Pons (tissue), 1 donor: ENCODE measurements at regions not wholly inside any gene's neighbourhood (a gene's known extent, or its start where the extent isn't known, plus 50 kb on each side); places are given as distances from the start of the nearest gene placed in this dataset.
"Not testable (repeated sequence)": the region's sequence is repeated elsewhere in the genome, so short reads cannot be mapped to it uniquely, and the experiment has no call there.

Experiments
- DNase-seq: peaks from one replicate; pipeline ENCODE4 v3.0.0-alpha.2; 2016; ENCODE audit warnings: low spot score

GRCh38 chr22:48940266-48941032 lies 887.2 kb downstream of the BRD1 start:
- no peak for DNase-seq

GRCh38 chr22:48939441-48940265 lies 888.0 kb downstream of the BRD1 start:
- no peak for DNase-seq

GRCh38 chr22:48938741-48939140 lies 888.9 kb downstream of the BRD1 start:
- DNase-seq = no peak

GRCh38 chr22:48937032-48937639 lies 890.5 kb downstream of the BRD1 start:
- no peak for DNase-seq

GRCh38 chr22:48936391-48936790 lies 891.3 kb downstream of the BRD1 start:
- DNase-seq = no peak

GRCh38 chr22:48934446-48934845 lies 893.2 kb downstream of the BRD1 start:
- no peak for DNase-seq

GRCh38 chr22:48931452-48931851 lies 896.2 kb downstream of the BRD1 start:
- no peak for DNase-seq

- DNase-seq = no peak
These were observed 898.3 kb downstream of the BRD1 start for GRCh38 chr22:48929276-48929790.

GRCh38 chr22:48927591-48927990 lies 900.1 kb downstream of the BRD1 start:
- DNase-seq = no peak

- no peak for DNase-seq
These were observed 901.0 kb downstream of the BRD1 start for GRCh38 chr22:48926643-48927042.

- no peak for DNase-seq
These were observed 901.5 kb downstream of the BRD1 start for GRCh38 chr22:48926136-48926535.

- DNase-seq = no peak
These were observed 902.2 kb downstream of the BRD1 start for GRCh38 chr22:48925450-48925849.

GRCh38 chr22:48923996-48924395 lies 903.7 kb downstream of the BRD1 start:
- DNase-seq = peak; percentile 66

GRCh38 chr22:48923165-48923865 lies 904.4 kb downstream of the BRD1 start:
- no peak for DNase-seq

- peak; percentile 99 for DNase-seq
These were observed 906.2 kb downstream of the BRD1 start for GRCh38 chr22:48921411-48921903.

GRCh38 chr22:48920776-48921241 lies 906.9 kb downstream of the BRD1 start:
- DNase-seq = no peak

- no peak for DNase-seq
These were observed 907.7 kb downstream of the BRD1 start for GRCh38 chr22:48919851-48920589.

GRCh38 chr22:48919187-48919590 lies 908.5 kb downstream of the BRD1 start:
- DNase-seq = no peak

- DNase-seq = peak; percentile 54
These were observed 909.0 kb downstream of the BRD1 start for GRCh38 chr22:48918585-48919186.

- not testable (repeated sequence) for DNase-seq
These were observed 915.2 kb downstream of the BRD1 start for GRCh38 chr22:48912356-48913066.
